Gastrocnemius medialis (tissue), 4 donors: ENCODE measurements at regions not wholly inside any gene's neighbourhood (a gene's known extent, or its start where the extent isn't known, plus 50 kb on each side); places are given as distances from the start of the nearest gene placed in this dataset.

Source experiments
- ATAC-seq, 2 donors: fragments of 150-250 bp; one replicate each; pipeline ENCODE4 v1.9.1; 2016
- DNase-seq, 2 donors: peaks; one replicate each; pipeline ENCODE4 v3.0.0-alpha.2; 2019
- H3K27ac ChIP-seq, 4 donors: fragments of 200-600 bp; sonication (generic); 1 replicate in 1 of 4; 2 replicates in 3 of 4; pipeline ENCODE4 v1.5.1; 2016 to 2018; ENCODE audit warnings: mild to moderate bottlenecking in 2 of 4, moderate library complexity in 1 of 4
- H3K27me3 ChIP-seq, 3 donors: fragments of 200-600 bp; sonication (generic) in 2 of 3; 1 replicate in 1 of 3; 2 replicates in 2 of 3; pipeline versions ENCODE4 v1.5.1 to v1.6.0; 2016 to 2019; ENCODE audit warnings: mild to moderate bottlenecking in 1 of 3, moderate library complexity in 1 of 3
- H3K36me3 ChIP-seq, 2 donors: fragments of 200-600 bp; sonication (generic) in 1 of 2; one replicate each; pipeline ENCODE4 v1.5.1; 2017 to 2018
- H3K4me1 ChIP-seq, 2 donors: fragments of 200-600 bp; sonication (generic) in 1 of 2; one replicate each; pipeline ENCODE4 v1.5.1; 2016 to 2017; ENCODE audit warnings: mild to moderate bottlenecking in 2 of 2
- H3K4me3 ChIP-seq, 4 donors: fragments of 200-600 bp; sonication (generic) in 3 of 4; 1 replicate in 1 of 4; 2 replicates in 3 of 4; pipeline ENCODE4 v1.5.1; 2016 to 2019; ENCODE audit warnings: mild to moderate bottlenecking in 2 of 4
- H3K9me3 ChIP-seq, 3 donors: fragments of 200-600 bp; sonication (generic) in 2 of 3; 1 replicate in 1 of 3; 2 replicates in 2 of 3; pipeline ENCODE4 v1.5.1; 2016 to 2019
- CTCF ChIP-seq, 5 experiments: fragments of 450-650 bp in 3 of 5; fragments of 200-600 bp in 2 of 5; sonication (generic) in 2 of 5; IDR thresholded peaks in 4 of 5; conservative IDR thresholded peaks in 1 of 5; 1 replicate in 4 of 5; 2 replicates in 1 of 5; pipeline ENCODE4 v1.5.1; 2016 to 2019; ENCODE audit warnings: antibody characterized with exemption in 5 of 5, mild to moderate bottlenecking in 3 of 5, moderate library complexity in 3 of 5
- POLR2A ChIP-seq, 2 donors: fragments of 450-650 bp; IDR thresholded peaks; one replicate each; pipeline ENCODE4 v1.6.1; 2017; ENCODE audit warnings: antibody characterized with exemption in 2 of 2, mild to moderate bottlenecking in 2 of 2, moderate library complexity in 2 of 2
- in situ Hi-C, 4 donors: fragments of 200-750 bp; cut with MboI; loops; one replicate each; pipeline versions ENCODE4 v1.15.0 to v1.8.0; 2017; ENCODE audit warnings: low sequenced_read_pairs in 4 of 4
- intact Hi-C: fragments of 100-400 bp; cut with DNase I; formaldehyde crosslinking; loops from one replicate; pipeline ENCODE4 v1.15.1; 2023; ENCODE audit warnings: low total_unique reads

- in situ Hi-C loops, result no loop called here
These were observed 1577.5 kb upstream of the PCDH7 start for GRCh38 chr4:29142708-29143107.

GRCh38 chr4:29151584-29151983 is 1568.6 kb upstream of the PCDH7 start:
- no peaks in the 10 kb centered on the region for H3K9me3 ChIP-seq
- H3K4me3 ChIP-seq, result no peak overlapping the region
- H3K27ac ChIP-seq, result no peak overlapping the region
- intact Hi-C loops (loop anchor here (10.0 kb wide), 1 partner anchor 1833 kb away; no protein-coding TSS in a partner anchor), in situ Hi-C loops (no loop called here)
- no peak for ATAC-seq
- H3K4me1 ChIP-seq, result no peaks in the 10 kb centered on the region
- no peak for DNase-seq
- TF ChIP-seq CTCF (IDR thresholded peaks at IDR 0.05 in 4 of 5, conservative IDR thresholded peaks at IDR 0.05 in 1 of 5), result no peak
- TF ChIP-seq POLR2A (IDR thresholded peaks at IDR 0.05), result no peak
- no peaks in the 10 kb centered on the region for H3K27me3 ChIP-seq
- no peaks in the 10 kb centered on the region for H3K36me3 ChIP-seq

More at GRCh38 chr4:29142708-29143107, 1577.5 kb upstream of the PCDH7 start:
- Histone ChIP-seq H3K27ac (no peak overlapping the region), H3K36me3 (no peaks in the 10 kb centered on the region), H3K27me3 (no peaks in the 10 kb centered on the region), H3K4me1 (no peaks in the 10 kb centered on the region), H3K4me3 (no peak overlapping the region), H3K9me3 (no peaks in the 10 kb centered on the region)
- intact Hi-C loops, result no loop called here
- no peak for DNase-seq
- no peak for ATAC-seq
- TF ChIP-seq POLR2A (IDR thresholded peaks at IDR 0.05), result no peak
- no peak for TF ChIP-seq CTCF (IDR thresholded peaks at IDR 0.05 in 4 of 5, conservative IDR thresholded peaks at IDR 0.05 in 1 of 5)

- no peaks in the 10 kb centered on the region for H3K27me3 ChIP-seq
- no peaks in the 10 kb centered on the region for H3K36me3 ChIP-seq
- no peak overlapping the region for H3K27ac ChIP-seq
- no peak for TF ChIP-seq CTCF (IDR thresholded peaks at IDR 0.05 in 4 of 5, conservative IDR thresholded peaks at IDR 0.05 in 1 of 5)
- no peak for TF ChIP-seq POLR2A (IDR thresholded peaks at IDR 0.05)
- H3K4me1 ChIP-seq, result no peaks in the 10 kb centered on the region
- H3K9me3 ChIP-seq, result no peaks in the 10 kb centered on the region
- no peak overlapping the region for H3K4me3 ChIP-seq
- no peak for DNase-seq
- in situ Hi-C loops, result no loop called here
- ATAC-seq, result no peak
- intact Hi-C loops, result loop anchor here (10.0 kb wide), 1 partner anchor 1831 kb away; no protein-coding TSS in a partner anchor
These were observed 1566.5 kb upstream of the PCDH7 start for GRCh38 chr4:29153642-29154041.

- no peak for TF ChIP-seq POLR2A (IDR thresholded peaks at IDR 0.05)
- TF ChIP-seq CTCF (IDR thresholded peaks at IDR 0.05 in 4 of 5, conservative IDR thresholded peaks at IDR 0.05 in 1 of 5), result no peak
- no peak overlapping the region for H3K27ac ChIP-seq
- no peaks in the 10 kb centered on the region for H3K4me1 ChIP-seq
- H3K9me3 ChIP-seq, result no peaks in the 10 kb centered on the region
- intact Hi-C loops (no loop called here), in situ Hi-C loops (no loop called here)
- no peaks in the 10 kb centered on the region for H3K36me3 ChIP-seq
- no peak overlapping the region for H3K4me3 ChIP-seq
- no peaks in the 10 kb centered on the region for H3K27me3 ChIP-seq
- ATAC-seq (no peak), DNase-seq (no peak)
These were observed 1544.9 kb upstream of the PCDH7 start for GRCh38 chr4:29175291-29175690.

GRCh38 chr4:29199025-29199424 is 1521.1 kb upstream of the PCDH7 start:
- no peaks in the 10 kb centered on the region for H3K4me1 ChIP-seq
- H3K27ac ChIP-seq, result no peak overlapping the region
- no peak for DNase-seq
- intact Hi-C loops, result no loop called here
- no peak overlapping the region for H3K4me3 ChIP-seq
- ATAC-seq, result no peak
- H3K27me3 ChIP-seq, result no peaks in the 10 kb centered on the region
- H3K36me3 ChIP-seq, result no peaks in the 10 kb centered on the region
- in situ Hi-C loops, result no loop called here
- H3K9me3 ChIP-seq, result no peaks in the 10 kb centered on the region
- TF ChIP-seq POLR2A (IDR thresholded peaks at IDR 0.05), result no peak
- no peak for TF ChIP-seq CTCF (IDR thresholded peaks at IDR 0.05 in 4 of 5, conservative IDR thresholded peaks at IDR 0.05 in 1 of 5)
